ENCODE measurements at regions not wholly inside any gene's neighbourhood (a gene's known extent, or its start where the extent isn't known, plus 50 kb on each side); places are given as distances from the start of the nearest gene placed in this dataset.

DNA sequence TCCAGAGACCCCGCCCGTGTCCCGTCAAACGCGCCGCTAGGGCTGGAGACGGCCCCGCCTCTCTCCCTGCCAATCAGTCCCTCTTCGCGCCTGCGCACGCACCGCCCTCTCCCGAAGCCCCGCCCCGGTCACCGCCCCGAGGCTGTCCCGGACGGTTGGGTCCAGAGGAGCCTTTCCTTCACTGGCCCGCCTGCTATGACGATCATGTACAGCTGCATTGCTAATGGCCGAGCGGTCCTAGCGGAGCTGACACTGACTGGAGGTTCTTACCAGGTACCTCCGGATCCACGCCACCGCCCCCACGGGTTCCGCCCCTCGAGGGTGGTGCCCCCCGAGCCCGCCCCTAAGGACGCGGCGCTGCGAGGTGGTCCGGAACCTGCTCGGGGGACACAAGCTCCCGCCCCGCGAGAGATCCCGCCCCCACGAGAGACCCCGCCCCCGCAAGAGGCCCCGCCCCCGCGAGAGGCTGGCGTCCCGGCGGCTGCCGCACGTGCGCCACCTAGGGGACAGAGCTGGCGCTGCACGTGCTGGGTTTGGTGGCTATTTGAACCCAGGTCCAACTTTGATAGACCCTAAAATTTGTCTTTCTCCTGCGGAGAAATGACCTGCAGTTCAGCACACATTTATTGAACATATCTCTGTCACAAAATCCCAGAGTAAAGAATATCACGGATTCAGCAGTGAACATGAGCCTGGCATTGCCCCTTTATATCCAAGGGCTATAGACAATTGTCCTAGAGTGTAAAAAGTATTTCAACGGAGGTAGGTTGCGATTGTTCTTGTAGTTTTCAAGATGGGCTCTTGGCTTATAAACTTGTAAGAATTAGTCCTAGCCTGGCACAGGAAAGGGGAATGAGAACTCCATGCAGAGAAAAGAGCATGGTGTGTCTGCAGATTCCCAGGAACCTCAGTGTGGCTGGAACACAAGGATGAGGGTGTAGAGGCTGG is 88.7 kb downstream of the HNRNPD start:
- H2BK15ac ChIP-seq (ENCODE audit: low read length) = no peak overlapping the region
- no peaks in the 10 kb centered on the region for H3K9me3 ChIP-seq (ENCODE audit: insufficient read depth in 2 of 2, low read depth in 1 of 2, low read length in 1 of 2)
- H4K20me1 ChIP-seq (replicated peaks in 1 of 2; ENCODE audit: control insufficient read depth in 1 of 2, insufficient read depth in 2 of 2, low read length in 2 of 2) = no peaks in the 10 kb centered on the region
- DNase-seq (ENCODE audit: low read depth in 1 of 2, low spot score in 2 of 2) = peak; percentile 95 to 100
- no peak overlapping the region for H3K4ac ChIP-seq (replicated peaks; ENCODE audit: insufficient read length, low read depth, low read length)
- H4K91ac ChIP-seq (replicated peaks; ENCODE audit: insufficient read length, low read length) = peak overlapping the region; percentile 25
- no peaks in the 10 kb centered on the region for H3K36me3 ChIP-seq (ENCODE audit: control insufficient read depth in 2 of 4, insufficient read depth in 4 of 4, low read length in 3 of 4)
- ChIA-PET CTCF (ENCODE audit: partially characterized antibody) (interaction anchor here (0.6 to 2.5 kb wide), 10 partner anchors 9 to 753 kb away, joined by 3 to 8 read pairs (median 4); no protein-coding TSS in a partner anchor), POLR2A (ENCODE audit: partially characterized antibody) (interaction anchor here (0.8 to 1.5 kb wide), 6 partner anchors 54 to 144 kb away, joined by 3 to 4 read pairs (median 3); partner anchors contain the start of gene HNRNPD)
- no peak overlapping the region for H2BK12ac ChIP-seq (ENCODE audit: low read depth, low read length)
- H2BK120ac ChIP-seq (replicated peaks; ENCODE audit: low read depth, low read length) = no peak overlapping the region
- H2AFZ ChIP-seq (ENCODE audit: low read length) = peak overlapping the region; percentile 100
- H3K79me1 ChIP-seq (ENCODE audit: low read depth, low read length) = no peaks in the 10 kb centered on the region
- no peak overlapping the region for H2AK5ac ChIP-seq (ENCODE audit: low read depth, low read length)
- H4K8ac ChIP-seq (ENCODE audit: extremely low read depth, insufficient read depth, low read length) = no peak overlapping the region
- H3K23me2 ChIP-seq (ENCODE audit: low read depth, low read length) = peaks cover 3% of the 10 kb centered on the region; the same call in 1 of the 2 replicates
- H3K23ac ChIP-seq (ENCODE audit: insufficient read length) = no peak overlapping the region
- no peak overlapping the region for H3K14ac ChIP-seq (ENCODE audit: insufficient read length)
- FAIRE-seq = no peak
- H2BK5ac ChIP-seq (ENCODE audit: low read depth, low read length) = no peak overlapping the region
- H3K9ac ChIP-seq (replicated peaks in 1 of 4; ENCODE audit: extremely low read depth in 1 of 4, low read depth in 3 of 4, low read length in 3 of 4) = no peak overlapping the region; a peak in 1 of 7 replicates
- H3K18ac ChIP-seq (ENCODE audit: extremely low read depth, low read length) = no peak overlapping the region
- H3K27me3 ChIP-seq (replicated peaks in 1 of 4; ENCODE audit: control insufficient read depth in 3 of 4, extremely low read depth in 1 of 4, insufficient read depth in 3 of 4, low read length in 3 of 4) = peaks cover 0 to 3% (median 0%) of the 10 kb centered on the region in 4 experiments; a peak in 1 of 7 replicates
- no peak overlapping the region for H4K5ac ChIP-seq (ENCODE audit: insufficient read length, low read depth, low read length)
- peaks cover 0 to 4% (median 2%) of the 10 kb centered on the region in 4 experiments; a peak in 5 of 7 replicates for H3K4me1 ChIP-seq (replicated peaks in 1 of 4; ENCODE audit: control insufficient read depth in 3 of 4, insufficient read depth in 4 of 4, low read length in 3 of 4)
- H3K79me2 ChIP-seq (ENCODE audit: control insufficient read depth in 1 of 2, insufficient read depth in 2 of 2, low read length in 2 of 2) = no peaks in the 10 kb centered on the region
- peak overlapping the region; percentile 35 to 60 (median 38) for H3K4me3 ChIP-seq (ENCODE audit: extremely low read depth in 1 of 4, insufficient read depth in 2 of 4, low read depth in 3 of 4, low read length in 4 of 4)
- peak overlapping the region; percentile 52 for H3K56ac ChIP-seq (replicated peaks; ENCODE audit: insufficient read length, low read depth, low read length)
- WGBS, 2 experiments (ENCODE audit: extremely low coverage in 1 of 2, insufficient coverage in 1 of 2, insufficient read length in 1 of 2, insufficient replicate concordance in 2 of 2, low coverage in 1 of 2, low lambda C conversion rate in 2 of 2, missing lambda C conversion rate in 1 of 2) = 7% methylated on average over 32 of the region's 61 CpGs; no CpG with 5 or more reads in 1 of the 2 experiments
- peak overlapping the region; percentile 68 to 75 for H3K4me2 ChIP-seq (ENCODE audit: insufficient read depth in 1 of 2, low read depth in 2 of 2, low read length in 2 of 2)
- no peak overlapping the region for H2BK20ac ChIP-seq (ENCODE audit: low read length)
- no peak overlapping the region for H3K27ac ChIP-seq (ENCODE audit: low read depth, low read length)
- TF ChIP-seq SIN3A (conservative IDR thresholded peaks at IDR 0.05 in 1 of 2, IDR thresholded peaks at IDR 0.05 in 1 of 2; ENCODE audit: low read depth in 1 of 2, low read length in 2 of 2) (peak in 1 of 2 experiments; percentile 76; a peak in 1 of 4 replicates), EGR1 (IDR thresholded peaks at IDR 0.05; ENCODE audit: borderline replicate concordance, low read depth, low read length) (0 out of 2 replicates have a peak, but pooled peaks have one; percentile 20), FOSL1 (IDR thresholded peaks at IDR 0.05; ENCODE audit: insufficient read depth, low read depth, low read length) (0 out of 2 replicates have a peak, but pooled peaks have one; percentile 70), RAD21 (IDR thresholded peaks at IDR 0.05 in 1 of 2, conservative IDR thresholded peaks at IDR 0.05 in 1 of 2; ENCODE audit: low read depth in 2 of 2, low read length in 2 of 2) (peak; percentile 46 to 59), KDM4A (IDR thresholded peaks at IDR 0.05; ENCODE audit: low read depth, low read length, severe bottlenecking) (peak; percentile 27), SP2 (IDR thresholded peaks at IDR 0.05; ENCODE audit: low read length) (no peak), TAF7 (optimal IDR thresholded peaks at IDR 0.05; ENCODE audit: borderline replicate concordance, low read depth, low read length) (no peak)

Data from H1 (cell line).